Astrocyte (in vitro differentiated cells and primary cell): ENCODE measurements at regions not wholly inside any gene's neighbourhood (a gene's known extent, or its start where the extent isn't known, plus 50 kb on each side); places are given as distances from the start of the nearest gene placed in this dataset.

ENCODE experiments used
- DNase-seq: peaks from one replicate; pipeline ENCODE4 v3.0.0-alpha.2; 2010; ENCODE audit warnings: low read depth
- FAIRE-seq: peaks from 2 replicates; lab custom pipeline; 2011; peaks lifted over from hg19 to GRCh38; lab: Jason Lieb, UNC
- H2AFZ ChIP-seq: 2 replicates; pipeline ENCODE4 v1.6.0; 2012; ENCODE audit warnings: low read depth, low read length, inconsistent platforms
- H3K27ac ChIP-seq: 2 replicates; pipeline ENCODE4 v1.5.1; 2011; ENCODE audit warnings: low read depth, low read length, inconsistent platforms
- H3K27me3 ChIP-seq: 2 replicates; pipeline ENCODE4 v1.6.0; 2011; ENCODE audit warnings: low read length, inconsistent platforms; ENCODE audit not compliant: insufficient read depth
- H3K36me3 ChIP-seq: 2 replicates; pipeline ENCODE4 v1.5.1; 2011; ENCODE audit warnings: low read length, inconsistent platforms; ENCODE audit not compliant: insufficient read depth
- H3K4me1 ChIP-seq: 2 replicates; pipeline ENCODE4 v1.5.1; 2011; ENCODE audit warnings: low read length, inconsistent platforms; ENCODE audit not compliant: insufficient read depth
- H3K4me2 ChIP-seq: 2 replicates; pipeline ENCODE4 v1.6.0; 2012; ENCODE audit warnings: low read length, inconsistent platforms
- H3K4me3 ChIP-seq: 2 replicates; pipeline ENCODE4 v1.5.1; 2011; ENCODE audit warnings: low read depth, mild to moderate bottlenecking, low read length, inconsistent platforms; ENCODE audit not compliant: insufficient read depth
- H3K79me2 ChIP-seq: 2 replicates; pipeline ENCODE4 v1.6.0; 2012; ENCODE audit warnings: mild to moderate bottlenecking, low read length, inconsistent platforms; ENCODE audit not compliant: insufficient read depth
- H3K9ac ChIP-seq: 2 replicates; pipeline ENCODE4 v1.6.0; 2012; ENCODE audit warnings: mild to moderate bottlenecking, low read length, inconsistent platforms
- H3K9me3 ChIP-seq: 2 replicates; pipeline ENCODE4 v1.5.1; 2012; ENCODE audit warnings: low read depth, mild to moderate bottlenecking, low read length, inconsistent platforms; ENCODE audit not compliant: insufficient read depth
- H4K20me1 ChIP-seq: 2 replicates; pipeline ENCODE4 v1.6.0; 2012; ENCODE audit warnings: low read length, inconsistent platforms; ENCODE audit not compliant: insufficient read depth
- H3K27ac Mint-ChIP-seq: one replicate; pipeline ENCODE4 v1.8.0; 2021; ENCODE audit warnings: mild to moderate bottlenecking, mixed read lengths; ENCODE audit not compliant: unreplicated experiment
- H3K27me3 Mint-ChIP-seq: one replicate; pipeline ENCODE4 v1.8.0; 2021; ENCODE audit warnings: low read depth, mixed read lengths; ENCODE audit not compliant: unreplicated experiment
- H3K36me3 Mint-ChIP-seq: one replicate; pipeline ENCODE4 v1.8.0; 2021; ENCODE audit warnings: low read depth, mixed read lengths; ENCODE audit not compliant: unreplicated experiment
- H3K4me1 Mint-ChIP-seq: one replicate; pipeline ENCODE4 v1.8.0; 2021; ENCODE audit warnings: low read depth, mixed read lengths; ENCODE audit not compliant: unreplicated experiment
- H3K4me3 Mint-ChIP-seq: one replicate; pipeline ENCODE4 v1.8.0; 2021; ENCODE audit warnings: mild to moderate bottlenecking, moderate library complexity, mixed read lengths; ENCODE audit not compliant: unreplicated experiment
- H3K9me3 Mint-ChIP-seq: one replicate; pipeline ENCODE4 v1.8.0; 2021; ENCODE audit warnings: mild to moderate bottlenecking, mixed read lengths; ENCODE audit not compliant: unreplicated experiment
- EZH2 ChIP-seq: IDR thresholded peaks from 2 replicates; pipeline ENCODE4 v1.6.1; 2012; ENCODE audit warnings: mild to moderate bottlenecking, low read length, inconsistent platforms; ENCODE audit not compliant: insufficient read depth
- TF ChIP-seq, protein P1 (sequence below): IDR thresholded peaks from 2 replicates; pipeline ENCODE4 v1.5.1; 2011; ENCODE audit warnings: low read depth, mild to moderate bottlenecking, inconsistent platforms, low read length, moderate library complexity; ENCODE audit not compliant: insufficient read depth

- no peaks in the 10 kb centered on the region for H3K27me3 ChIP-seq
- no peak for DNase-seq
- no peak overlapping the region for H2AFZ ChIP-seq
- TF ChIP-seq, protein P1, sequence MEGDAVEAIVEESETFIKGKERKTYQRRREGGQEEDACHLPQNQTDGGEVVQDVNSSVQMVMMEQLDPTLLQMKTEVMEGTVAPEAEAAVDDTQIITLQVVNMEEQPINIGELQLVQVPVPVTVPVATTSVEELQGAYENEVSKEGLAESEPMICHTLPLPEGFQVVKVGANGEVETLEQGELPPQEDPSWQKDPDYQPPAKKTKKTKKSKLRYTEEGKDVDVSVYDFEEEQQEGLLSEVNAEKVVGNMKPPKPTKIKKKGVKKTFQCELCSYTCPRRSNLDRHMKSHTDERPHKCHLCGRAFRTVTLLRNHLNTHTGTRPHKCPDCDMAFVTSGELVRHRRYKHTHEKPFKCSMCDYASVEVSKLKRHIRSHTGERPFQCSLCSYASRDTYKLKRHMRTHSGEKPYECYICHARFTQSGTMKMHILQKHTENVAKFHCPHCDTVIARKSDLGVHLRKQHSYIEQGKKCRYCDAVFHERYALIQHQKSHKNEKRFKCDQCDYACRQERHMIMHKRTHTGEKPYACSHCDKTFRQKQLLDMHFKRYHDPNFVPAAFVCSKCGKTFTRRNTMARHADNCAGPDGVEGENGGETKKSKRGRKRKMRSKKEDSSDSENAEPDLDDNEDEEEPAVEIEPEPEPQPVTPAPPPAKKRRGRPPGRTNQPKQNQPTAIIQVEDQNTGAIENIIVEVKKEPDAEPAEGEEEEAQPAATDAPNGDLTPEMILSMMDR = no peak
- no peak for TF ChIP-seq EZH2
- Mint-ChIP-seq H3K9me3 (no peaks in the 10 kb centered on the region), H3K27ac (no peak overlapping the region), H3K27me3 (no peaks in the 10 kb centered on the region), H3K4me1 (no peaks in the 10 kb centered on the region), H3K4me3 (no peak overlapping the region), H3K36me3 (no peaks in the 10 kb centered on the region)
- no peaks in the 10 kb centered on the region for H3K9me3 ChIP-seq
- no peaks in the 10 kb centered on the region for H4K20me1 ChIP-seq
- no peak overlapping the region for H3K4me2 ChIP-seq
- no peaks in the 10 kb centered on the region for H3K4me1 ChIP-seq
- H3K4me3 ChIP-seq = no peak overlapping the region
- FAIRE-seq = no peak
- H3K9ac ChIP-seq = no peak overlapping the region
- H3K79me2 ChIP-seq = no peaks in the 10 kb centered on the region
- H3K36me3 ChIP-seq = no peaks in the 10 kb centered on the region
- H3K27ac ChIP-seq = no peak overlapping the region
These were observed 970.1 kb downstream of the ADGRL3 start for GRCh38 chr4:62170235-62170634.

DNA sequence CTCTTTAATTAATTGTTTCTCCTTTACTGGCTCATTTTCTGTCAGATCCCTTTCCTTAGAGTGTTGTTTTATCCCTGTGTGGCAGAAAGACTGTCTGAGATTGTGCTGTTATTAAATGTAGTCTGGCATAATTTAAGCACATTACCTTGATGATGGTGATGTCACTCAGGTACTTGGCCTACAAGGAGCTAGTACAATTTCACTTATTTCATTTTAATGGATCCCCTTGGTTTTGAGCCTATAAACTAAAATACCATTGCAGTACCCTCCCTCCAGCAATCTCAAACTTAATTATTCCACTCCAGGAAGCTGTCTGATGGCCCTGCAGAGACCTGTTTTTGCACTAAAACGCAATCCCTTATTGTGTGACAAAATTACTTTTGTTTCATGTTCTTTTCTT, 968.6 kb downstream of the ADGRL3 start:
- Histone ChIP-seq H3K4me2 (no peak overlapping the region), H2AFZ (no peak overlapping the region), H3K36me3 (no peaks in the 10 kb centered on the region), H3K79me2 (no peaks in the 10 kb centered on the region), H3K4me1 (no peaks in the 10 kb centered on the region), H4K20me1 (no peaks in the 10 kb centered on the region), H3K9ac (no peak overlapping the region), H3K27me3 (no peaks in the 10 kb centered on the region), H3K9me3 (no peaks in the 10 kb centered on the region), H3K27ac (no peak overlapping the region), H3K4me3 (no peak overlapping the region)
- Mint-ChIP-seq H3K9me3 (no peaks in the 10 kb centered on the region), H3K4me1 (no peaks in the 10 kb centered on the region), H3K4me3 (no peak overlapping the region), H3K36me3 (no peaks in the 10 kb centered on the region), H3K27me3 (no peaks in the 10 kb centered on the region), H3K27ac (no peak overlapping the region)
- no peak for FAIRE-seq
- DNase-seq = no peak
- no peak for TF ChIP-seq EZH2
- TF ChIP-seq, protein P1 = no peak

GRCh38 chr4:62162606-62163005, 962.5 kb downstream of the ADGRL3 start:
- Histone ChIP-seq H3K9ac (no peak overlapping the region), H4K20me1 (no peaks in the 10 kb centered on the region), H3K9me3 (no peaks in the 10 kb centered on the region), H3K4me3 (no peak overlapping the region), H3K36me3 (no peaks in the 10 kb centered on the region), H3K4me1 (no peaks in the 10 kb centered on the region), H3K79me2 (no peaks in the 10 kb centered on the region), H2AFZ (no peak overlapping the region), H3K27ac (no peak overlapping the region), H3K4me2 (no peak overlapping the region), H3K27me3 (no peaks in the 10 kb centered on the region)
- H3K27me3 Mint-ChIP-seq = no peaks in the 10 kb centered on the region
- no peak overlapping the region for H3K4me3 Mint-ChIP-seq
- DNase-seq (no peak), FAIRE-seq (no peak)
- H3K4me1 Mint-ChIP-seq = no peaks in the 10 kb centered on the region
- H3K9me3 Mint-ChIP-seq = peaks cover 2% of the 10 kb centered on the region
- TF ChIP-seq, protein P1 = no peak
- TF ChIP-seq EZH2 = no peak
- no peak overlapping the region for H3K27ac Mint-ChIP-seq
- H3K36me3 Mint-ChIP-seq = no peaks in the 10 kb centered on the region
